Frontal cortex (tissue), 4 donors: ENCODE measurements at regions not wholly inside any gene's neighbourhood (a gene's known extent, or its start where the extent isn't known, plus 50 kb on each side); places are given as distances from the start of the nearest gene placed in this dataset. TPM values are rescaled to one million over a fixed set of nuclear protein-coding genes. Genes with fewer than 3 reads are reported as not detected.
"Not testable (repeated sequence)": the region's sequence is repeated elsewhere in the genome, so short reads cannot be mapped to it uniquely, and the experiment has no call there.

Experiments
- DNase-seq, 2 donors: peaks; one replicate each; pipeline ENCODE4 v3.0.0; 2012; ENCODE audit warnings: low spot score in 2 of 2
- FAIRE-seq: peaks from 2 replicates; lab custom pipeline; 2012; peaks lifted over from hg19 to GRCh38; lab: Jason Lieb, UNC
- small RNA-seq: library from RNA; depleted of rRNA; stranded (forward); fragments of <200 nt; gene quantifications from one replicate; pipeline ENCODE3, GENCODE V24; 2014
- donor health status: control.
- donor health status: control.
- donor health status: control.

- DNase-seq: no peak
- no peak for FAIRE-seq
These were observed 51.4 kb upstream of the GPC1 start for GRCh38 chr2:240383871-240384700.

DNA sequence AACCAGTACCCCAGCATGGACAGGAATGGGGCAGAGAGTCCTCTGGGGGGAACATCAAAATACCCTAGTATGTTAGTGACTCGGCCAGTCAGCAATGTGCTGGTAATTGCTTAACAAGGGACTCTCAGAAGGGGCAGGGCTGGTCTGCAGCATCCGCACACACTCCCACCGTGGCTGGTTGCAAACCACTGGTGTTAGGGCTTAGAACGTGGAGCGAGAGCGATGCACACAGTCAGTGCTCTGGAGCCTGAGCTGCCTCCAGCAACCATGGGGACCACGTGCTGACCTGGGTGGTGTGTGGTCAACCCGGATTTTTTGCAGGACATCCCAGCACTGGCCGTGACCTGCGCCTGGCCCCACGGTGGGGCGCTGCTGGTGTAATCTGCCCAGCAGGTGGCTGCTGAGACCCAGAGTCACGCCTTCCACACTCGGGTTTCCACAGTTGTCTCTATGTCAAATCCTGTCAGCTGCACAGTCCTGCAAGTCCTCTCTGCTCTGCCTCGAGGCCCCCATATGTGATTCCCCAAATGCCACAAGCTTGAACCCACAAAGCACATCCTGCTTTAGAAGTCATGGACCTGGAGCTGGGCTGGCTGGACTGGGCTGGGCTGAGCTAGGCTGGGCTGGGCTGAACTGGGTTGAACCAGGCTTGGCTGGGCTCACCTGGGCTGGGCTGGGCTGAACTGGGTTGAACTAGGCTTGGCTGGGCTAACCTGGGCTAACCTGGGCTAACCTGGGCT, 50.6 kb upstream of the GPC1 start:
- FAIRE-seq (no peak), DNase-seq (no peak)

- not testable (repeated sequence) for FAIRE-seq, DNase-seq
These were observed 49.9 kb upstream of the GPC1 start for GRCh38 chr2:240385451-240386161.

Small RNA genes in the stretch of these regions (small RNA-seq; reads per million reads assigned to genes)
- not detected for gene RF00012
